ENCODE measurements at regions not wholly inside any gene's neighbourhood (a gene's known extent, or its start where the extent isn't known, plus 50 kb on each side); places are given as distances from the start of the nearest gene placed in this dataset.
"Not testable (repeated sequence)": the region's sequence is repeated elsewhere in the genome, so short reads cannot be mapped to it uniquely, and the experiment has no call there.

DNA sequence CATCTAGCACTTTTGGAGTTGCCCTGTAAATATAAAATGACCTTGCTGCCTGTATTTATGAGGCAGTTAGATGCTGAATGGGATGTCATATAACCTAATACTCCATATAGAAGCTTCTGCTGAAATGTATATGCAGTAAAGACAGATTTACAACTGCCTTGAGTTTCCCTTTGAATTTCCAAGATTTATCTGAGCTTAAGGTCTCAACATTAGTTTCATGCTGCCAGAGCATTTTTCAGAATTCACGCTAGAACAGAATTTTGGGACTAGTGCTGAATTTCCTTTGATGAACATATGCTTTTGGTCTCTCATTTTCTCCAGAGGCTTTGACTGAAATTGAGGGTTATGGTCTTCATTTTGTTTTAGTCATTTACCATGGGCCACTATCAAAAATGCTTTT is 254.7 kb upstream of the FANCL start:
- DNase-seq: no peak

DNA sequence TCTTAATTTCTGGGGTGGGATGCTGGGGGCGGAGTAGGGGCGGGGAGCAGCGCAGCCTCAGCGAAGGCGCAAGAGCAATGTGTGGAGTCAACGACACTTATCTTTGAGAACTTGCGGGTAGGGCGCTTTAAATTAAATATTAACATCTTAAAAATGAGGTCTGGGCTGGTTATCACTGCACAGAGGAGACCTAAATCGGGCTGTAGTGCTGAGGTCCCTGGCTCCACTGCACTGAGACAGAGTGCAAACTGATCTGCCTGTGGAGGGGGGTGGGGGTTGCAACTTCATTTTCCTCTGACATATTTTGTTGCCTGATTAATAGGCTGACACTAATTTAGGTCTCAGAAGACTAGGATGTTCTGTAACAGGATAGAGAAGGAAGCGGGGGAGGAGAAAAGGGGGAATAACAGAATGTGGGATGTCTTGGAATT is 253.0 kb upstream of the FANCL start:
- no peak for DNase-seq

DNA sequence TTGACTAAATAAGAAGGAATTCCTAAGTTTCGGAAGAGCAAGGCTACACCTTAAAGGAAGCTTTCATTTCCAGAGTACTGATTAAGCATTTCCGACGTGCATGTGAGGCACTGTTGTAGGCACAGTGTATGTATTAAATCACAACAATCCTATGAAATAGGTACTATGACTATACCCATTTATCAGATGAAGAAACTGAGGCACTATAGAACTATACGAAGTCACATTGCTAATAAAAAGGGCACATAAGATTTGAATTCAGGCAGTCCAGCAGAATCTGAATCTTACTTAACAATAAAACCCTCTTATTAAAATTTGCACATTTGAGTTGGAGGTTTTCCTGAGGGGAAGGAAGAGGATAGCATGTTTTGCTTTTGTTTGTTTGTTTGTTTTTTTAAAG is 243.5 kb upstream of the FANCL start:
- DNase-seq: no peak

DNA sequence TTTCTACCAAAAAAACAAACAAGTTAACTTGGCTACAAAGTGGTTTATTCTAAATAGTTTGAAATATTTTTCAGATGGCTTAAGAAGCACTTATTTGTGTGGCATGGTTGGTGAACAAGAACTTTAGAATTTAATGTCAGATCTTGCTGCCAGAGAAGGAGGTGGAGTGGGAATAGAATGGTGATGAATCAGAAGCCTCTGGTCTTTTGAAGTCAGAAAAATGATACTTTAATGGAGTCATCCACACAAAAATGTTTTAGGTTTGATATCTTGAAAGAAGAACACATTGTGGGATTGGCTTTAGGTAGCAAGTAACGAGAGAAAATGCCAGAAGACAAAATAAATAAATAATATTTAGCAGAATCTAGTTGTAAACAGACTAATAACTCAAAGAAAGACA is 243.1 kb upstream of the FANCL start:
- DNase-seq: no peak

DNA sequence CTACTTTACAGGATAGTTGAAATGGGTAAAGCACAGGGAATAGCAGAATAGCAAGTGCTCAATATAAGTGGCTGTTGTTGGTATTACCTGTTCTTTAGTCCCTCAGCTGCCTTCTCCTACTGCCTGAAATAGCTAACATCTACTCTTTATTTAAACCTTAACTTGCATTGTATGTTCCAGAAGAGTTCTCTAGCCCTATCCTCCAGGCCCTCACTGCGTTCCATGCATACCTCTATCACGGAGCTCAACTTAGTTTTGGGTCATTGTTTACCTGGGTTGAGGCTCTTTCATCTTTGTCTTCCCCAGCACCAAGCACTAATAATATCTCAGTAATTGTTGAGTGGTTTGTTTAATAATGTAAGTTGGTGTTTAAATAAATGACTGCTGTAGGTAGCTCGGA is 242.2 kb upstream of the FANCL start:
- no peak for DNase-seq

DNA sequence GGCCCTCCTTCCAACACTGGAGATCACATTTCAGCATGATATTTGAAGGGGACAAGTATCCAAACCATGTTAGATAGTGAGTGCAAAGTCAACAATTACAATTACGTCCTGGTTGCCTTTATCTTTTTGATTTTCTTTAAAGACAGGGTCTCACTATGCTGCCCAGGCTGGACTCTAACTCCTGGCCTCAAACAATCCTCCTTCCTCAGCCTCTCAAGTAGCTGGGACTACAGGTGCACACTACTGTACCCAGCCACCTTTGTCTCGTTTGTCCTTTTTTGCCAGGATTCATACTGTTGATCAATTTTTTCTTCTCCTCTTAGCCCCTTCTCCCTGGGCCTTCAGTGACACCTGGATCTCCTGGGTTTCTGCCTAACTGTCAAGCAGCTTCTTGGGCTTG is 240.5 kb upstream of the FANCL start:
- no peak for DNase-seq

DNA sequence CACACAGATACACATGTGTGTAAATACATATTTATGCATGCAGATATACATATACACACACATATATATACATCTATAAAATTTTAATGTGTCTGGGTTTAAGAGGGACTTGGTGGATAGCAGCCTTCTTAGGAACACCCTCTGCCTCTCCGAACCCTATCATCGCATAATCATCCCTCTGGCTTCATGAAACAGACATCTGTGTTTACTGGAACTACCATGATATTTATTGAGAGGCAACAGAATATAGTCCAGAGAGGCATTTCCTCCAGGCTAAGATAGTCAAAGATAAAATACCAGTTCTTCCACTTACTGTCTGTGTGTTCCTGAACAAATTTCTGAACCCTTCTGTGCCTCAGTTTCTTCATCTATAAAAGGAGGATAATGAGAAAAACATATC is 239.0 kb upstream of the FANCL start:
- DNase-seq: no peak

DNA sequence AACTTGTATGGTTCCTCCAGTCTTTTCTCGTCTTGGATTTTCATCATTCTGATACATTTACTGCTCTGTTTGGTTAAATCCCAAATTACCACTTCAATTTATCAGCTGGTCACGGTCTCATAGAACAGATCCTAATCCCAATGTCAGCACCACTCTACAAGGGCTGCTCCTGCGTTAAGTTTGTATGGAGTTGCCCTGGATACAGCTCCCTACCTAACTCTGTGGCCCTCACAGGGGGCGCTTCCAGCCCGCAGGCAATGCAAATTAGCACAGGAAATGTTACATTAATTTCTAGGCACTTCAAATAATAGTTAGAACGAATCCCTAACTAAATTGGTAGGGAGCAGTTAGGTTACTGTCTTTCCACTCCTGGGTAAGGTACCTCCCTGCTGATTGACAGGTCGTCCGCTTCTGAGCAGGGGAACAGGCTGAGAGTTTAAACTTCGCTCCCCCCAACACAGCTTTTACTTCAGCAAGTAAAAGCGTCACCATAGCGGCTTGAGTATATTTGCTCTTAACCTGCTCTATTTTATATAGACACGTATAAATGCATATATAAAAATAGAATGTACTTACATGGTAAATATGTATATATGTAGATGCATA is 238.5 kb upstream of the FANCL start:
- no peak for DNase-seq

DNA sequence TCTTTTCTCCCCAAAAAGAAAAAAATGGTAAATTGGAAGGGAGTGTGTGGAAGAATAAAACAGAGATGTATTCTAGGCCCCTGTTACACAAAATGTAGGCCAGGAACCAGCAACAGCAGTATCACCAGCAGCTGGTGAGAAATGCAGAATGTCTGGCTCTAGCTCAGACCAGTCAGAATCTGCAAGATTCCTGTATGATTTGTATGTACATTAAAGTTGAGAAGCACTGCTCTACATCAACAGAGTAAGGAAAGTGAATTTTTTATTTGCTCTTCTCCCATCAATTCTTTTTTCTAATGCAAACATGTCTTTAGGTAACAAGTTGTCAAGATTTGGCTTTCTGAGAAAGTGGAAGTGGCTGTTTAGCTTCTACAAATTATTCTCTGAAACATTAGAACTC is 235.4 kb upstream of the FANCL start:
- DNase-seq: no peak

DNA sequence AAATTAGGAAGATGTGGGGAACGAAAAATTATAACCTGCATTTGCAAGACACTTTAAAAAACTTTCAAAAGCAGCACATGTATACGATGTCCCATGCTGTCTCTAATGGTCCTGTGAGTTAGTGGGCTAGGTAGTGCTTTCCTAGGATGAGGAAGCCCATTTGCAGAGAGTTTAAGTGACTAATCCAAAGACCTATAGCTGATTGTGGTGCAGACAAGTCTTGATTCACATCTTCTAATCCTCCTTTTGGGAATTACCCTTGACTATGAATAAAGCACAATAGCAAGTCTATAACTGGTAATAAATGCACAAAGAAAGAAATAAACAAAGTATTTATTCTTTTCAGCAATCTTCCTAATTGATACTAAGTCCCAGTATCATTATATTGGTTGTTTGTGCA is 234.6 kb upstream of the FANCL start:
- no peak for DNase-seq

DNA sequence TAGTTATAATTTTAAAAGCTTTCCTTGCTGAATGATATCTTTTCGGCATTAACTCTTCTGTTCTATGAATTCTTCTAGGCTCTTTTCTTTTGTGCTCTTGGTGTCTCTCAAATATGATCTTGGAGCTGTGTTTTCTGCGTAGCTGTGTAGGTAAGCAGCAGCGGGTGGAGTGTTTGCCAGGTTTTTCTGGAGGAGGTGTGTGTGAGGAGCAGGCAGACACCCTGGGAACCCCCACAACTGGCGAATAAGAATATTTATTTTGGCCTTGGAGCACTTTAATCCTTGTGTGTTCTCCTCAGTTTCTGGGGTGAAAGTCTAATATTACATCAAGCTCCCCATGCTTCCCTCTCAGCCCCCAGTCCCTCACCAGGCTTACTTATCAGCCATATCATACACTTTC is 232.0 kb upstream of the FANCL start:
- no peak for DNase-seq

DNA sequence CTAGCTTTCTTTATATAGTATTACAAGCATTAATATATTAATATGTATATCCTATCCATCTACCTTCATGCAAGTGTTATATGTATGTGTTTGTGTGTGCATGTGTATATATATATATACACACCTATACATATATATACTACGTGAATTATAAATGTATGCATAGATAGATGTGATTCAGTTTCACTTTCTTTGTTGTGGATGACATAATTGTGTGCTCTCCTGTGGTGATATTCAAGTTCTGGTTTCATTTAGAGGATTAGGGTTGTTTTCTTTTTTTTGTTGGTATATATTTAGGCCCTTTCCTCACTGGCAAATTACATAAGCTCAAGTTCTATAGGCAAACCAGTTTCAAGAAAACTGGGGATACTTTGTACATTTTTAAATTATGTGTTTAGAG is 225.7 kb upstream of the FANCL start:
- DNase-seq: no peak

DNA sequence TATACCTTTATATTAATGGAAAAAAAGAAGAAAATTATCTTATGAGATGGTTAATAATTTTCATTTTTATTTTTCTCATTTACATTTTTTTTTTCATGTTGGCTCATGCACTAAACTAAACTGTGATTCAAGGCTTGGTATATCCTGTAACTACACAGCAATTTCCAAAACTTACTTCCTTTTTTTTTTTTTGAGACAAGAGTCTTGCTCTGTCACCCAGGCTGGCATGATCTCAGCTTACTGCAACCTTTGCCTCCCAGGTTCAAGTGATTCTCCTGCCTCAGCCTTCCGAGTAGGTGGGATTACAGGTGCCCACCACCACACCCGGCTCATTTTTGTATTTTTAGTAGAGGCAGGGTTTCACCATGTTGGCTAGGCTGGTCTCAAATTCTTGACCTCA is 224.9 kb upstream of the FANCL start:
- DNase-seq: not testable (repeated sequence)

DNA sequence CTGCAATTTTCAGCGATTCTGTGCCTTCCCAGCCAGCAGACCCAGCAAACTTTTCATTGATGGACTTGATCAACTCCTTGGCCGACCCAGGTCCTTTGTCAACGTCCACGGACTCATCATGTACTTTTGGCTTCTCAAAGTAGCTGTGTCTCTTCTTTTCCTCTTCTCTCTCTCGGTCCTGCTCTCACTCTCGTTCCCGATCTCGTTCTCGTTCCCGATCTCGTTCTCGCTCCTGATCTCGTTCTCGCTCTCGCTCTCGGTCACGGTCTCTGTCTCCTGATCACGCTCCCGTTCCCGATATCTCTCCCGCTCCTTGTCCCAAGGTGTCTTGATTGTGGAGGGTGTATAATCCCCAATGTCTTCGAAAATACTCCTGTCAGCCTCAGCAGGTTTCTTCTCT is 219.5 kb upstream of the FANCL start:
- DNase-seq: no peak

DNA sequence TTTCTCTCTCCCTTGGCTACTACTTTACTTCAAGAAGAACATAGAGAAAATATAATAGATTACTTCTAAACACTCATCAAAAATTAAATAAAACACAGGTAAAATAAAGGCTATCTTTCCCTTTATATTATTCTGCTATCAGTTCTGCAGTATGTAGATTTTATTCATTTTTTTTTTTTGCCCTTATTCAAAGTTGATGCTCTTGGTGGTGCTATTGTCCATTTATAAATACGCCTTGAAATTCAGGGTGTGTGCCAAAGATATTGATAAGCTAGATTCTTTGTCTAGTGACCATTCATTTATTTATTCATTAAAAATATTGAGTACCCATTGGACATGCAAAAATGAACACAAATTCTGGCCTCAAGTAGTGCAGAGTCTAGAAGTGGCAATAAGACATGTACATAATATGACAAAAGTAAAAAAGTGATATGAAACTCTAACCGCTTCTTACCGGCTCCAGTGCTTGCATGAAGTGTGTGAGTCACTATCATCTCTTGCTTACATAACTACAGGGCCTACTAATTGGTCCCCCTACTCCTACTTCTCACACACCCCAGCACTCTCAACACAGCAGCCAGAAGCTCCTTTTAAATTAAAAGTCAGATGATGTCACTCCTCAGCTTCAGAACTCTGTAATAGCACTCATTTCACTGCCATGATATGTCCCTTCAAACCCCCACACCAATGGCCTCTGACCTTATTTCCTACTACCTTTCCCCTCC is 208.3 kb upstream of the FANCL start:
- no peak for DNase-seq

DNA sequence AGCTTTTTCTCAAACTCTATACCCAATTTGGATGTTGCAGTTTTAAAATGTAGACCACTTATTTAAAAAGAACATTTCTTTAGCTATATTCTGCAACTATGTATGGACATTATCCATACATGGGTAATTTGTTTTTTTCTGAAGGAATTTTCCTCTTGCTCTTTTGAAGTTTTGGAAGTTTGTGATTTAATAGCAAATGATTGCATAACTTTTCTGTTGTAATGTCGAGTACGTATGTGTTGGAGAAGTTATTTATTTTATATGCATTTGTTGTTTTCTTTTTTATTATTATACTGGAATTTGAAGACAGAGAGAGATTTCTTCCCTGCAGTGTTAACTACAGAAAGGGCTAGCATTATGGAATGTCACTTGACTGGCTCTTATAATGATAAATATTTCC is 207.7 kb upstream of the FANCL start:
- DNase-seq: no peak

DNA sequence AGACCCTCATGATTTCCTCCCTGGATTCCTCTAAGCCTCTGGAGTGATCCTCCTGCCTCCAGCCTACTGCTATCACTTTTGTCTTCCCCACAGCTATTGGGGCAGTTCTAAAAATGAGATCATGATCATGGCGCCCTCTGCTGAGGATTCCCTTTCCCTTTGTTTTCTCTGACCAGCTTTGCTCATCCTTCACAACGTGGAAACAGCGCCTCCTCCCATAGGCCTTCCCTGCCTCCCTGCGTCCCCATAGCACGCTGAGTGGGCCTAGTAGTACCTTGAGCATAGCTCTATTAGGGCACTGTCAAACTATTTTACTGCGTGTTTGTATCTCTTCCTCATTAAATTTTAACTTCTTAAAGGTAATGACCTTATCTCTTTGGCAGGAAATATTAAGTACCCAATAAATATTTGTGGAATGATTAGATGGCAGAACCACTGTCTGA is 207.0 kb upstream of the FANCL start:
- peak; percentile 2 for DNase-seq

DNA sequence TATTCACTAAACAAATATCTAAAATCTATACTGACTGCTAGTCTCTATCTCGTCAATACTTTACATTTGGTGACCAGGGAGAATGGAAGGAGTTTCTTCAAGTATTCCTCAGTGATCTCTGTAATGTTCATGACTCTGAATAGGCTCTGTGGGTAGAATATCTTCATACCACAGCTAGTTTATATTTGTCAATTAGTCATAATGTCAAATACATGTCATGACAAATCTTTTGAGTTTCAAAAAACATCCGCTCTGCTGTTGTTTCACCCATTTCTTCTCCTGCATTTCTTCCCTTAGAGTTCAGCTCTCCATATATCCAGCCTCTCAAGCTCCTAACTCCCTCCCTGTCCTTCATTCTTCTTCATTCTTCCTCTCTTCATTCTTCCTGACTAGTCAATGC is 206.5 kb upstream of the FANCL start:
- DNase-seq: no peak

DNA sequence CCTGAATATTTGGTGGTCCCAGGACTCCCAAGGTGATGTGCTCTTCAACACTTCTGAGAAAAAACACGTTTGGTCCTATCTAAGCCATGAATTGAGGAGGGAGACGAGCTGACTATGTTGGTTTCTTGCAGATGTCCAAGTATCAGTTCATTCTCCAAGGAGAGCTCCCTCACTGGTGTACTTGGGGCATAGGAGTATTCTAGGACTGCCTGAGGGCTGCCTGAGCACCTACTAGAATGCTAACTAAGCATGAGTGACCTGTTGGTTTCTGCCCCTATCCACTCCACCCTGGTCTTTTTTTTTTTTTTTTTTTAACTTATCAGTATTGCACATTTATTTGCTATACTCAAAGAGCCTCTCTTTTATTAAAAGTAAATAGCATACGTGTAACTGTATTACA is 200.5 kb upstream of the FANCL start:
- no peak for DNase-seq

DNA sequence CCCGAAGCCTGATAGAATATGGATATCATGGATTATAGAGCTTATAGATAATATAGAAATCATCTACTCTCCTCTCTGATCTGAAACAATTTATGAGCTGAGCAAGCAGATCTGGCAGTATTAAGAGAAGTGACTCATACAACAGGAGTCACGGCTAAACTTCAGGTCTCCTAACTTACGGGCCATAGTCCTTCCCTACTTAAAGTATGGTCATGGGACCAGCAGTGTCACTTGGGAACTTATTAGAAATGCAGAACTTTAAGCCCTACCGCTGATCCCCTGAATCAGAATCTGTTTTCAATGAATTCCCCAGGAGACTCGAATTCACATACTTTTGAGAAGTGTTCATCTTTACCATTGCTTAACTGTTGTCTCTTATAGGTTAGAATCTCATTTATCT is 195.7 kb upstream of the FANCL start:
- DNase-seq: no peak

DNA sequence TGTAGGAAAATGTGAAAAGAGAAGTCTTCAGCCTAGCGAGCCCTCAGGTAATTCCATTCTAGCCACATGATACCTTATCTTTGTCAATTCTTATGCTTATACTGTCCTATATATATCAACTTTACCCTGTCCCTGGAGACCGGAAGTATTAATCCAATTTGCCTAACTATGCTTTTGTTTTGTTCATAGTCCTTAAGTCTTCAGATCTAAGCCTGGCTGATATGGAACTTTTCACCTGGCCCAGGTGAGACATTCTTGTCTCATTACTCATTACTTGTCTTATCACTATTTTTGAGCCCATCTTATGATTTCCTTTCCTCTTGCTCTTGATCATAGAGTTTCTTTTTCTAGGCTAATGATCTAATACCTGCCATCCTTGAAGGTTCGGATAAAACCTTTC is 194.1 kb upstream of the FANCL start:
- DNase-seq: no peak

DNA sequence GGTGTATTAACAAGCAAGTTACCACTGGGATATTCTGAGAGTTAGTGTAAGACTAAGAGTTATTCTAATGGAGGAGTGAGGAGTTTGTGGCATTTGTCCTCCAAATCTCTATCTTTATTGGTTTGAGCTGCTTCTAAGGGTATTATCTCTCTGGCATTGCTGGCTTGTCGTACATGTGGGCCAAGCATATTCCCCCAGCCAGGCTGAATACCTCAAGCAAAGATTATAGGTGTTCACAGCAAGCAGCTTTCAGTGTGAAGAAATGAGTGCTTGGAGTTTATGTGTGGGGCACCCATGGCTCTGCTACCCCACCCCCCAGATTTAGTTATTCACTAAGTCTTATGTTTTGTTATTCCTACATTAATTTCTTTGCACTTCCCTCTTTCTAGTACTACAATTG is 193.6 kb upstream of the FANCL start:
- no peak for DNase-seq

DNA sequence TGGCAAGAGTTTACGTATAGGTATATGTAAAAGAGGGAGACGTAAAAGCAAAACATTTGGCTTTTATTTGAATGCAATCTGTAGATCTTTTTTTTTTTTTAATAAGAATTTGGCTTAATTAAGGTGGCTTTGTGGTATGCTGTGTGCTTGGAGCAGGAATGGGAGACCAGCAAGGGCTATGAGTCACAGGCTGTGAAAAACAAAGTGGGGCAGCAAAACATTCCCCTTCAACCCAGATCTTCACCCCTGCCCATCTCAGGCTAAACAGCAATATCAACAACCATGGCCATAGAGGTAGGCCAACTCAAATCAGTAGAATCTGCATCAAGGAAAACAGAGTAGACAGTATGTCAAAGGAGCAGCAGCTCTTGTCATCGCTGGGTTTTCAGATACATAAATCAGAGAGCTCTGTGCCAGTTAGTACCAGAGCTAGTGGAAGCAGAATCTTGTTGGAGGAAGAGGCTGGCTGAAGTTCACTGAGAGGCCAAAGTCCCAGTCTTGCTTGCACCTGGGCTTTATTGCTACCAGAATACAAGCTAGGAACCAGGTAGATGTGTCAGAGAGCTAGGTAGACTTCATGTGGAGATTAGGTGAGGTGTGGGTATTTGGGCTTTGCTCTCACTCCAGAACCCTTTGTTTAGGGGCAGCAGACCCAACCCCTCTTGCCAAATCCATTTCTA is 191.5 kb upstream of the FANCL start:
- no peak for DNase-seq
